Left hindlimb (tissue), 1 donor: ENCODE measurements at regions not wholly inside any gene's neighbourhood (a gene's known extent, or its start where the extent isn't known, plus 50 kb on each side); places are given as distances from the start of the nearest gene placed in this dataset.

Source experiments
- DNase-seq: peaks from one replicate; pipeline ENCODE4 v3.0.0-alpha.2; 2018

DNA sequence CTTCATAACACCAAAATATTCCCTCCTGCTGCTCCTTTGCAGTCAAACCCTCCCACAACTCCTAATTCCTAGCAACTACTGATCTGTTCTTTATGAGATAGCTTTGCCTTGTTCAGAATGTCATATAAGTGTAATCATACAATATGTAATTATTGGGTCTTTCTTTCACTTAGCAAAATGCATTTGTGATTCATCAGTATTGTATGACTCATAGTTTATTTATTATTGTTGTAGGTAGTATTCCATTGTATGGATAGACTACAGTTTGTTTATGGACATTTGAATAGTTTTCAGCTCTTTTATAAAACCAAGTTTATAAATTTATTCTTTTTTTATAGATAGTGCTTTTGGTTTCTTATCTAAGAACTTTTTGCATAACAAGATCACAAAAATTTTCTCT, 468.2 kb upstream of the KIF2A start:
- no peak for DNase-seq

DNA sequence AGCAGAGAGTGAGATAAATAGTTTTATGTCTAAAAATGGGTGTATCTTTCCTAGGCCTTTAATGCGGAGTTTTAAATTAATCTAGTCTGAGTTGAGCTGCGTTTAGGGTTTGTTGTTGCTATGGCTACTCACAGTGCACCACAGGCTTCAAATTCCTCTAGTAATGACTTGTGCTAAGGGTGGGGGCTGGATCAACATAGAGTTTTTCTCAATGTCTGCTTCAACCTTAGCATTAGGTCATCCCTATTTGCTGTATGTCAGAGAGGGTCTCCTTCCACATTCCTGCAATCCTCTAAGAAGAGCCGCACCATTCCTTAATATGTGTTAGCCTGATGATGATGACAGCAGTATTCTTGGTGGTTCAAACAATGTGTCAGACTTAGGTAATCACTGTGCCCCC, 465.6 kb upstream of the KIF2A start:
- DNase-seq = no peak

GRCh38 chr5:61842840-61843239, 463.2 kb upstream of the KIF2A start:
- no peak for DNase-seq

DNA sequence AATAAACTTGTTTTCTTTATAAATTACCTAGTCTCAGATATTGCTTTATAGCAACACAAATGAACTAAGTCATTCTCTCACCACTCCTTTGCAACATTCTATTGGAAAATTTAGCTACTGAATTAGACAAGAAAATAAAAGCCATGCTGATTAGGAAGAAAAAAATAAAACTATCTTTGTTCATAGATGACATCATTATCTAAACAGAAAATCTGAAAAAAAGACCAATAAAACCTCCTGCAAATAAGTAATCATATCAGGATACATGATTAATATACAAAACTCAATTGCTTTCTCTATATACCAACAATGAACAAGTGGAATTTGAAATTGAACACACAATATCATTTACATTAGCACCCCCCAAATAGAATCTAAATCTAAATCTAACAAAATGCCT, 455.3 kb upstream of the KIF2A start:
- no peak for DNase-seq

- no peak for DNase-seq
These were observed 451.5 kb upstream of the KIF2A start for GRCh38 chr5:61854531-61854930.

DNA sequence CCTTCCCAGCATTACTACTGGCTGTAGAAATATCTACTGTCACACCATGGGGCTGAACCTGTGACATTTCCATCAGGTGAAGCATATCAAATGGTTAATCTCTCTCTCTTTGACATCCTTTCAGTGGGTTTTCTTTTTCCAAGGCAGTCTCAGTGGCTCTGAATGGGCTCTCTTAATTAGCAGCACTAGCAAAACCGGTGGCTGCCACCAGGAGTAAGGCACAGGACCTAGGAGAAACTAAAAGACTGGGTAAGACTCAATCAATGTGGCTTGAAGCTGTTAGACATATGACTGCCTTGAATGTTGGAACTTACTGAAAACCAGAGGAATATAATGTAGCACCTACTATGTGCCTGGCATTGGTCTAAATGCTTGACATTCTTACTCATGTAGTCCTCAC, 445.0 kb upstream of the KIF2A start:
- no peak for DNase-seq

DNA sequence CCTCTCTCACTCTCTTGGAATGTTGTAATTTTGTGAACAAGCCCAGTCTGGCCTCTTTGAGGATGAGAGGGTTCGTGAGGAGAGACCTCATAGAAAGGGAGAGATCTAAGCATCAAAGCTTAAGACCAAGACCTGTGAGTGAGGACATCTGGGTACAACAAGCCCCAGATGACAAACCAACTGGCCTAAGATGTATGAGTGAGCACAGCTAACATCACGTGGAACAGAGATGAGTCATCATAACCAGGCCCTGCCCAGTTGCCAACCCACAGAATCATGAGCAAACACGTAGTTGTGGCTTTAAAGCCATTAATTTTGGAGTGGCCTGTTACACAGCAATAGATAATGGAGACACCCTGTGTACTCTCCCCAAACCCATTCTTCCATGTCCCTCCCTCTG, 439.1 kb upstream of the KIF2A start:
- DNase-seq = no peak

DNA sequence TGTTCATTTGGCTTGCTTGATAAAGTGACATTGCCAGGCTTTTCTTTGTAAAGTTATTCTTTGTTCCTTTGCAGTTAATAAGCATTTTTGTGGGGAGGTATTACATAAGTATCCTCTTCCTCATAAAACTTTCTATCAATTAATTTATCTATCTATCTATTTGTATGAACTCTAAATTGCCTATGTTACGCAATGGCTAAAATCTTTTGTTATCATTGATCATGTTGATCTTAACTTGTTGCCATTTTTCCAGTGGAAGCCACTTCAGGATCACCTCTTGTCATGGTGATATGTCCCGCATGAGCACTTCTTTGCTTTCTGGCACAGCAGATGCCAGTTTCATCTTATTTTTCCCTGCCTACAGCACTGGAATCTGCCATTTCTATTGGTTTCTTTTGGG, 436.7 kb upstream of the KIF2A start:
- no peak for DNase-seq

DNA sequence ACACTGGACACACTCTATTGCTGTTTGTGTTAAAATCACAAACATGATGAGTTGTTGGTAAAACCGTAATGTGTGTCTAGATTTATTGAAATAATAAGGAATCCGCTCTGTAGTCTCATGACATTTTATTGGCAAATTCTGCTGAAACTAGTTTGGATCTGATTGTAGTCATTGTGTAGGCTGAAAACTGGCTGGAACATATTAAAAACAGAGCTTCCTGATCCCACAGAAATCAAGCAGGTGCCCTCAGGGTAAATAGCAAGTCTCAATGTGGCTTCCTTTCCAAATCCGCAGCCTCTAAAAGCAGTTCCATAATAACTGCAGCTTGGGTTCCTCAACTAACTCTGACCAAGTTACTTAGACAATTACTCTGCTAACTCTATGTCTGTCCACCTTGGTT, 427.5 kb upstream of the KIF2A start:
- DNase-seq = no peak

- no peak for DNase-seq
These were observed 424.1 kb upstream of the KIF2A start for GRCh38 chr5:61881821-61882487.

GRCh38 chr5:61882901-61883500, 423.0 kb upstream of the KIF2A start:
- DNase-seq = no peak

DNA sequence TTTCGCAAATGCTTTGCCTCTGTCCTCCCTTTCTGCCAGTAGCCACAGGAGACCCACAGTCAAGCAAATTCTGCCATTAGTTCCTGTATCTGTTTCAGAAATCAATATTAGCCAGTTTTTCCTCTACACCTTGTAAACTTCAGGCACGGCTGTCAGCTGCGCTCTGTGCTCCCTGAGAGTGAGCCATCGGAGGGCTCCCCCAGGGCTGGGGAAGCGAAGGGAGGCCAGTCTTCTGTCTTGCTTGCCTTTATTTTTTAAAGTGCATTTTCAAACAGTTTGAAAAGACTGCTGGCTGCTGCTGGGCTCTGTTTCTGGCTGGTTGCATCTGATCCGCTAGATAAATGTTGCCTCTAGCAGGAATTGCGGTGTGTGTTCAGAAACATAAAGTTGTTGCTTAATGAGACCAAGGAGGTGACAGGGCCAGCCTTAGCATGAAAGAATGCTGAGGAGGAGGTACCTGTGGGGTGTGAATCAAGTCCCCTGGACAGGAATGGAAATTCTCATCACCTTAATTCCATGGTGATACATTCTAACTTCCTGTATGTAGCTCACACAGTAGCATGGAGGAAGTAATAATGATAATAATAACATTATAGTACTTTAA, 421.7 kb upstream of the KIF2A start:
- no peak for DNase-seq

GRCh38 chr5:61886214-61886613, 419.8 kb upstream of the KIF2A start:
- no peak for DNase-seq

- DNase-seq = no peak
These were observed 418.7 kb upstream of the KIF2A start for GRCh38 chr5:61887271-61887670.

DNA sequence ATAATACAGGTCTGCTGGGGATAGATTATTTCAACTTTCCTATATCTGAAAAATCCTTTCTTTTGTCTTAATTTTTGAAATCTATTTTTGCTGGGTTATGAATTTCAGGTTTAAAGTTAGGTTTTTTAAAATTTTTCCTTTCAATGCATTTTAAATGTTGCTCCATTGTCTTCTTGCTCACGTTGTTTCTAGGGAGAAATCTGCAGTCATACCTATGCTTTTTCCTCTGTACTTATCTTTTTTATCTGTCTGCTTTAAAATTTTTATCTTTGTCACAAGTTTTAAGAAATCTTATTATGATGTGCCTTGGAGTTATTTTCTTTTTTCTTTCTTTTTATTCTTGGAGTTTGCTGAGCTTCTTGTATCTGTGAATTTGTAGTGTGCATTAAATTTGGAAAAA, 412.0 kb upstream of the KIF2A start:
- no peak for DNase-seq

- no peak for DNase-seq
These were observed 409.2 kb upstream of the KIF2A start for GRCh38 chr5:61896811-61897210.

- no peak for DNase-seq
These were observed 408.8 kb upstream of the KIF2A start for GRCh38 chr5:61897251-61897650.

- no peak for DNase-seq
These were observed 404.0 kb upstream of the KIF2A start for GRCh38 chr5:61901997-61902396.

GRCh38 chr5:61904730-61905129, 401.3 kb upstream of the KIF2A start:
- DNase-seq = no peak

DNA sequence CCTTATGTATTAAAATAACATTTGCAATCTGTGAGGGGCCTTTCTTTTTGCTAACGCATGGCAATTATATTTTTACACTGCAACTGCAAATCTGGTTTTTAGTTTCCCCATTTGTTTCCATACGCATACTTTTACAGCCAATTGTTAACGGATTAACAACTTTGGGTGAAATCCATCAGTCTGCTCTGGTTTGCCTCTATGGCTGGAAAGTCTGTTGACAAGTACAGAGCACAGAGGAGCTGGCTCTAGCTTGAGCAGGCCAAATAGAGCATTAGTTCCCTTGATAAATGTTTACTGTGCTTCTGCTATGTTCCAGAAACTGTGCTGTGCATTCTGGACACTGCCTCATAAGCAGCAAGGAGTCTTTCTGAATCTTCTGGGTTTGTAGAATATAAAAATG, 400.4 kb upstream of the KIF2A start:
- DNase-seq = no peak

DNA sequence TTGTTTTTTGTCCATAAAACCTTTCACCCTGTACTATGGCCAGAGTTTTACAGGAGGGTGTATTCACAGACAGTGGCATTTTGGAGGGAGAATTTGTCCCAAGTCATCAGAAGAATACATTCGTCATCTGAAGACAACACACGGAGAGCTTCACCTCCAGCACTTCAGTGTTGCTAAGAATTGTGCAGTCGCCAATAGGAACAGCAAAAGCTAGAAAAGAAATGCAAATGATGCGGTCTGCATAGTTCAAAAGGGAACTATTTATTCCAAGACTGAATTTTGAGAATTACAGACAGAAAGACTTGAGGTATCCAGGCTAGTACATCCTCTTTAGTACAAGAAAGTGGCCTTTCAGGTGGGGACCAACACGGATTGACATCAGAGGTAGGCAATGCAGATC, 399.2 kb upstream of the KIF2A start:
- no peak for DNase-seq

GRCh38 chr5:61907995-61908394, 398.0 kb upstream of the KIF2A start:
- DNase-seq = no peak

DNA sequence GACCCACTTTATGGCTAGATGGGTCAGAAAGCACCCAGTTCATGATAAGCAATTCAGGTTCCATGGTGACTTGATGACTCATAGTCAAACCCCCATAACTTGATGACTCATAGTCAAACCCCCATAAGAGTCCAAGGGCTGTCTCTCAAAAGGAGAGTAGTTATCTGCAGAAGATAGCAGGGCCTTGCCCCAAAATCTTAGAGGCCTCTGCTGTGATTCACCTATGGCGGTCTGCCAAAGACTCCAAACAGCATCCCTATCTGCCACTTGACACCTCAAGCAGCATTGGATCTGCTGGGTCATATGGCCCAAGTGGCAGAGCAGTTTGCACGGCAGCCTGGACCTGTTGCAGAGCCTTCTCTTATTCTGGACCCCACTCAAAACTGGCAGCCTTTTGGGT, 395.2 kb upstream of the KIF2A start:
- no peak for DNase-seq

DNA sequence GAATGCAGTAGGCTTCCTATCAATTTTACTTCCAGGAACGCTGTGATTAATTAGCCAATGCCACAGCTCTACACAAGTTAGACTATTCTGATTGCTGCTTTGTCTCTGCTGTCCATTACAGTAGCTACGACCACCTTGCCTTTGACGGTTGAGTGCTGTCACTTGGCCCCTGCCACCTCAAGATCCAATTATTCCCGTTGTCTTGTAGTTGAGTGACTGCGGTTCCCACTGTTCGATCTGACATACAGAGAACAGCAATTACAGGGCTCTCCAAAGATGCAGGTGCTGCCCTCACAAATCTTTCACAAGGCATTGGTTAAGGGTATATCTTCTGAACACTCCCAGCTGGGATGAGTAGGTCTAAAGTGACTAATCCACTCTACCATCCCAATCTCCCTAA, 393.4 kb upstream of the KIF2A start:
- DNase-seq = no peak

DNA sequence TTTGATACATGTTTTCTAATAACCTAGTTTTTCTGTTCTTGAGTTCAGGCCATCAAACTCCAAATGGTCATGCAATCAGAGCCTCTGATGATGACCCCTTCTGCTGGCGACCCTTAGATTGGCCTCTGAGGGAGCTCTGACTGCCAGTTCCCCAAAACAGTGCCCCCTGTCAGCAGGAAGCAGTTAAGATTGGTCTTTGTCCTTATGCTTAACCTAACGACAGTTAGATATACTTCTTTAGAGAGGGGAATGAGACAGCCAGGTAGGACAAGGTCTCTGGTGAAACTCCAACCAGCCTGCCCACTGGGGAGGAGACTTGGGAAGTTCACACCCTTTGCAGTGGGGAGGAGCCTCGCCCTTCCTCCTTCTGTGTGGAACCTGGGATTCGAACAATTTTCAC, 390.4 kb upstream of the KIF2A start:
- no peak for DNase-seq
